K562 (cell line): ENCODE measurements at regions not wholly inside any gene's neighbourhood (a gene's known extent, or its start where the extent isn't known, plus 50 kb on each side); places are given as distances from the start of the nearest gene placed in this dataset.

Source experiments
- ATAC-seq: fragments of 200-7000 bp; cut with Tn5 transposase; 3 replicates; pipeline ENCODE4 v1.9.1; 2020; ENCODE audit warnings: moderate library complexity
- BruUV-seq: library from RNA; stranded (reverse); fragments of 400-500 nt; replicated peaks from 2 replicates; lab custom pipeline; 2021; lab: Mats Ljungman, UMichigan
- CTCF ChIA-PET: fragments of 300-600 bp; formaldehyde crosslinking; extraction: SDS; loops from one replicate; lab custom pipeline; 2021; ENCODE audit warnings: low intra/inter-chr PET ratio; lab: Yijun Ruan, JAX
- POLR2A ChIA-PET: fragments of 300-600, 350-650 bp; sonication (Branson Sonifier 250); formaldehyde crosslinking; extraction: SDS; loops from one replicate; lab custom pipeline; 2021; ENCODE audit warnings: antibody characterized with exemption, inconsistent platforms; lab: Yijun Ruan, JAX
- DNase-seq, 4 experiments: peaks; one replicate each; pipeline versions ENCODE4 v3.0.0 to v3.0.0-alpha.2; 2011 to 2018; ENCODE audit warnings: low spot score in 3 of 4, mixed read lengths in 3 of 4; ENCODE audit errors: extremely low read depth in 1 of 4
- FAIRE-seq: peaks from 2 replicates; lab custom pipeline; 2011; peaks lifted over from hg19 to GRCh38; lab: Jason Lieb, UNC
- H2AFZ ChIP-seq: 2 replicates; pipeline ENCODE4 v1.6.0; 2011; ENCODE audit warnings: low read depth, low read length, control low read depth, inconsistent platforms
- H3K27ac ChIP-seq: fragments of 200-600 bp; 3 replicates; pipeline ENCODE4 v1.8.0; 2011; ENCODE audit warnings: low read depth, mild to moderate bottlenecking, control low read depth, inconsistent platforms, low read length, moderate library complexity, mixed read lengths; ENCODE audit errors: extremely low read depth
- H3K27me3 ChIP-seq, 2 experiments: fragments of 300-600 bp in 1 of 2; 2 replicates in 1 of 2; 3 replicates in 1 of 2; pipeline versions ENCODE4 v1.6.0 to v1.8.0; 2011; ENCODE audit warnings: inconsistent platforms in 2 of 2, low read length in 2 of 2, mild to moderate bottlenecking in 1 of 2, mixed read lengths in 1 of 2, moderate library complexity in 1 of 2; ENCODE audit not compliant: control insufficient read depth in 2 of 2, insufficient read depth in 2 of 2
- H3K36me3 ChIP-seq: fragments of 300-600 bp; 3 replicates; pipeline ENCODE4 v1.8.0; 2011; ENCODE audit warnings: mild to moderate bottlenecking, low read length, inconsistent platforms; ENCODE audit not compliant: control insufficient read depth, insufficient read depth
- H3K4me1 ChIP-seq, 2 experiments: fragments of 200-600 bp in 1 of 2; replicated peaks in 1 of 2; 2 replicates in 1 of 2; 3 replicates in 1 of 2; pipeline versions ENCODE4 v1.5.1 to v1.8.0; 2011; ENCODE audit warnings: inconsistent platforms in 2 of 2, low read length in 2 of 2, mild to moderate bottlenecking in 1 of 2, mixed read lengths in 1 of 2, moderate library complexity in 1 of 2; ENCODE audit not compliant: control insufficient read depth in 2 of 2, insufficient read depth in 2 of 2
- H3K4me2 ChIP-seq: 2 replicates; pipeline ENCODE4 v1.6.1; 2011; ENCODE audit warnings: low read length, control low read depth, inconsistent platforms, mixed read lengths; ENCODE audit not compliant: insufficient read depth
- H3K4me3 ChIP-seq: fragments of 200-600 bp; sonication (generic), shearing (Covaris generic); 2 replicates; pipeline ENCODE4 v1.5.1; 2016; ENCODE audit warnings: control low read depth, inconsistent platforms
- H3K79me2 ChIP-seq: fragments of 200-600 bp; 3 replicates; pipeline ENCODE4 v1.8.0; 2011; ENCODE audit warnings: low read length, inconsistent platforms; ENCODE audit not compliant: control insufficient read depth, insufficient read depth
- H3K9ac ChIP-seq, 2 experiments: 2 replicates each; pipeline versions ENCODE4 v1.6.0 to v1.6.1; 2011; ENCODE audit warnings: low read depth in 2 of 2, low read length in 2 of 2, control low read depth in 1 of 2, inconsistent platforms in 1 of 2, mild to moderate bottlenecking in 1 of 2, mixed read lengths in 1 of 2; ENCODE audit not compliant: insufficient read depth in 1 of 2
- H3K9me1 ChIP-seq: one replicate; pipeline ENCODE4 v1.6.0; 2011; ENCODE audit warnings: inconsistent platforms, mild to moderate bottlenecking, low read length, moderate library complexity; ENCODE audit not compliant: control insufficient read depth, insufficient read depth
- H3K9me3 ChIP-seq: replicated peaks from 2 replicates; pipeline ENCODE4 v1.5.1; 2011; ENCODE audit warnings: low read depth, low read length, inconsistent platforms; ENCODE audit not compliant: control insufficient read depth, insufficient read depth
- H4K20me1 ChIP-seq: replicated peaks from 2 replicates; pipeline ENCODE4 v1.6.1; 2011; ENCODE audit warnings: low read length, inconsistent platforms, mixed read lengths; ENCODE audit not compliant: control insufficient read depth, insufficient read depth
- CBFA2T3 ChIP-seq: fragments of 450-650 bp; IDR thresholded peaks from 2 replicates; pipeline ENCODE4 v1.6.1; 2017
- KAT2B ChIP-seq: IDR thresholded peaks from one replicate; pipeline ENCODE4 v1.6.1; 2012; ENCODE audit warnings: low read depth, mild to moderate bottlenecking, control low read depth, inconsistent platforms, low read length, moderate library complexity
- NRF1 ChIP-seq, 2 experiments: fragments of 450-650 bp; IDR thresholded peaks in 1 of 2; conservative IDR thresholded peaks in 1 of 2; 2 replicates each; pipeline ENCODE4 v1.6.1; 2014; ENCODE audit warnings: mild to moderate bottlenecking in 2 of 2
- PHF21A ChIP-seq: fragments of 450-650 bp; IDR thresholded peaks from 2 replicates; pipeline ENCODE4 v1.6.1; 2017; ENCODE audit warnings: low read depth, borderline replicate concordance
- RBM22 ChIP-seq: fragments of 200-400 bp; formaldehyde crosslinking; IDR thresholded peaks from 2 replicates; pipeline ENCODE4 v1.6.1; 2018; ENCODE audit warnings: low read length, low read depth; ENCODE audit not compliant: poor library complexity, severe bottlenecking
- SAFB ChIP-seq: fragments of 200-400 bp; formaldehyde crosslinking; IDR thresholded peaks from 2 replicates; pipeline ENCODE4 v1.6.1; 2017; ENCODE audit warnings: low read depth, low read length, borderline replicate concordance
- TBL1XR1 ChIP-seq, 2 experiments: IDR thresholded peaks; 2 replicates each; pipeline ENCODE4 v1.6.1; 2012; ENCODE audit warnings: improper control_type of control experiment in 2 of 2, low read length in 2 of 2, mild to moderate bottlenecking in 1 of 2
- ZNF217 ChIP-seq: sonication (generic); formaldehyde crosslinking; IDR thresholded peaks from 2 replicates; pipeline ENCODE4 v1.8.0; 2022; ENCODE audit warnings: mild to moderate bottlenecking, missing genetic modification reagents
- ZNF436 ChIP-seq: fragments of 250-450, 450-650 bp; sonication (Bioruptor Pico); formaldehyde crosslinking; IDR thresholded peaks from 2 replicates; pipeline ENCODE4 v1.7.0; 2020; ENCODE audit warnings: mild to moderate bottlenecking
- ZNF57 ChIP-seq: fragments of 450-650 bp; formaldehyde crosslinking; IDR thresholded peaks from 2 replicates; pipeline ENCODE4 v1.4.0; 2020; ENCODE audit warnings: mild to moderate bottlenecking, moderate library complexity
- WGBS: fragments of 100-300 bp; shearing (Covaris generic); methylation state at CpG from one replicate; pipeline ENCODE4 v1.1.6; 2016; ENCODE audit warnings: low coverage, mixed read lengths; ENCODE audit not compliant: insufficient coverage; ENCODE audit errors: missing lambda C conversion rate; 5-methylcytosine and 5-hydroxymethylcytosine counted together
- in situ Hi-C: fragments of 300-500 bp; cut with MboI; formaldehyde crosslinking; loops from 4 replicates; pipeline ENCODE4 v1.15.0; 2018; ENCODE audit warnings: inconsistent platforms, mixed read lengths
- intact Hi-C: fragments of 100-400 bp; cut with micrococcal nuclease; formaldehyde crosslinking; loops from 2 replicates; pipeline ENCODE4 v1.14.2; 2022
- TF ChIP-seq, protein P1 (sequence below): fragments of 250-450 bp; sonication (Bioruptor Pico); IDR thresholded peaks from 2 replicates; pipeline ENCODE4 v1.5.0; 2021

DNA sequence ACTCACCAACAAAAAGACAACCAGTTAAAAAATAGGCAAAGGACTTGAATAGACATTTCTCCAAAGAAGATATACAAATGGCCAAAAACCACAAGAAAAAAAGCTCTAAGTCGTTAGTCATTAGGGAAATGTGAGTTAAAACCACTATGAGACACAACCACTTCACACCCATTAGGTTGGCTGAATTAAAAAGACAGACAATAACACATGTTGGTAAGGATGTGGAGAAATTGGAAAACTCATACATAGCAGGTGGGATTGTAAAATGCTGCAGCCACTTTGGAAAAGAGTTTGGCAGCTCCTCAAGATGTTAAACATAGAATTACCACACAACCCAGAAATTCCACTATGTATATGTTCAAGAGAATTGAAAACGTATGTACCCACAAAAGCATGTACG is 117.6 kb upstream of the SPATS2L start:
- FAIRE-seq (no peak), DNase-seq (no peak), ATAC-seq (no peak)
- H3K4me1 ChIP-seq, result no peaks in the 10 kb centered on the region
- no peak overlapping the region for H3K27ac ChIP-seq
- ChIA-PET CTCF (no interaction called here), POLR2A (no interaction called here)
- no peaks in the 10 kb centered on the region for H3K9me3 ChIP-seq
- H3K36me3 ChIP-seq, result no peaks in the 10 kb centered on the region
- H3K4me2 ChIP-seq, result no peak overlapping the region
- WGBS, result 9% methylated on average over 2 of the region's 3 CpGs
- no peak for TF ChIP-seq PHF21A
- TF ChIP-seq ZNF217, result no peak
- TF ChIP-seq KAT2B, result no peak
- TF ChIP-seq CBFA2T3, result no peak
- TF ChIP-seq, protein P1, sequence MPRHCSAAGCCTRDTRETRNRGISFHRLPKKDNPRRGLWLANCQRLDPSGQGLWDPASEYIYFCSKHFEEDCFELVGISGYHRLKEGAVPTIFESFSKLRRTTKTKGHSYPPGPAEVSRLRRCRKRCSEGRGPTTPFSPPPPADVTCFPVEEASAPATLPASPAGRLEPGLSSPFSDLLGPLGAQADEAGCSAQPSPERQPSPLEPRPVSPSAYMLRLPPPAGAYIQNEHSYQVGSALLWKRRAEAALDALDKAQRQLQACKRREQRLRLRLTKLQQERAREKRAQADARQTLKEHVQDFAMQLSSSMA, result no peak
- no peak for TF ChIP-seq TBL1XR1 (IDR thresholded peaks at IDR 0.05; ENCODE audit: low read length in 2 of 2)
- TF ChIP-seq NRF1 (conservative IDR thresholded peaks at IDR 0.05 in 1 of 2, IDR thresholded peaks at IDR 0.05 in 1 of 2), result no peak
- no peak for TF ChIP-seq RBM22
- TF ChIP-seq ZNF436 (CRISPR knock-in tag), result no peak
- no peak for TF ChIP-seq SAFB
- no peak for TF ChIP-seq ZNF57
- H3K9ac ChIP-seq, result no peak overlapping the region
- H3K27me3 ChIP-seq, result no peaks in the 10 kb centered on the region; a peak in 1 of 5 replicates
- no peaks in the 10 kb centered on the region for H3K79me2 ChIP-seq
- intact Hi-C loops (no loop called here), in situ Hi-C loops (no loop called here)
- no peak overlapping the region for H2AFZ ChIP-seq
- BruUV-seq, result no TSS peak
- H4K20me1 ChIP-seq, result no peaks in the 10 kb centered on the region
- no peak overlapping the region for H3K4me3 ChIP-seq
- H3K9me1 ChIP-seq, result no peaks in the 10 kb centered on the region
